Hematopoietic multipotent progenitor cell treated with erythropoietin and hydrocortisone succinate and interleukin-3 and kit ligand, for 6 days (in vitro differentiated cells): ENCODE measurements at regions not wholly inside any gene's neighbourhood (a gene's known extent, or its start where the extent isn't known, plus 50 kb on each side); places are given as distances from the start of the nearest gene placed in this dataset.
A peak's percentile ranks its signal among the peaks of the same experiment; 100 is the strongest.
"Not testable (repeated sequence)": the region's sequence is repeated elsewhere in the genome, so short reads cannot be mapped to it uniquely, and the experiment has no call there.

Source experiments
- DNase-seq: peaks from one replicate; pipeline ENCODE4 v3.0.0-alpha.2; 2015

DNA sequence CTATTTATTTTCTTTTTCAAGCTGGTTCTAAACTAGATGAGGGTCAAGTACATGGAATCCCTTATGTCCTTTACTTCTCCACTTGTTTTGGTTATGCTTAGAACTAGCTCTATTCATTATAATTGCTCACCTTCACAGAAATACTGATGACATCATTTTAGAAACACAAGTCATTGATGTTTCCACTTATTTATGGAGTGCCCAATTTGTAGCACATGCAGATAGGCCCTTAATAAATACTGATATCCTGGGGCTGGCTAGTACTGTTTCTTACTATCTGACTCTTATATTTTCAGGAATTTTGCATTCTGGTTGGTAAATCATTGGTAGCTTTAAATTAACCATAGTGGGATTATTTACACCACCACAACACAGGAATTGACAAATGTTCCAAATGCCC is 112.2 kb downstream of the NAA11 start:
- no peak for DNase-seq

GRCh38 chr4:79213010-79213409 is 112.9 kb downstream of the NAA11 start:
- DNase-seq, result peak; percentile 54

GRCh38 chr4:79212311-79212710 is 113.5 kb downstream of the NAA11 start:
- no peak for DNase-seq

DNA sequence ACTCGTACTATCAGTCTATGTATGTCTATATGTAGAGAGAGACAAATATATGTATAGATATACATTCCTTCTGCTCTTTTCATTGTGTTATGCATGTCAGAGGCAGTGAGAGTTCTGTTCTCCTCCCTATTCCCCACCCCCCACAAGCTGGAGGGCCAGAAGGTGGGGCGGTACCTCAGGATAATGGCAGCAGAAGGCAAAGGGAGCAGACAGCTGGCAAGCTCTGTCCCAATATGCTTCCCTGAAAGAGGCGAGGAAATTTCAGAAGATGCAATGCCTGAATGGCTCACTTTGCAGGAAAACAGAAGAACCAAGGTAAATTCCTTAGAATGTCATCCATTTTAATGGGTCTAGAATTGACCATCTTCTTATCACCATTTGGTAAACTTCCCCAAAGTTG is 114.4 kb downstream of the NAA11 start:
- DNase-seq, result no peak

DNA sequence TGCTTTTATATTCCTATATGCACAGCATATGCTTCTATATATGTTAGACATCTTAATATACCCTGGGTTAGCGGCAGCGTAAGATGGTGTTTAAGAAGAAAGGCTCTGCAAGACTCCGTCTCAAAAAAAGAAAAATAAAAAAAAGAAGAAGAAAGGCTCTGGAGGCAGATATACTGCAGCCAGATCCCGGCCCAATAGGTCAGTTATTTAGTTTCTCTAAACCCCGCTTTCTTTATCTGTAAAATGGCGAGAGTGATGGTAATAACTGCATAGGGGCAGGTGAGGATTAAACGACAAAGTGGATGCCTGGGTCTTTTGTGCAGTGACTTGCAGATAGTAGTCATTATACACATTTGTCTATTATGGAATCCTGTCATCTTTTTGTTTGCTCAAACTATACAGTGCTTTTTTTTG is 115.2 kb downstream of the NAA11 start:
- peak; percentile 21 for DNase-seq

DNA sequence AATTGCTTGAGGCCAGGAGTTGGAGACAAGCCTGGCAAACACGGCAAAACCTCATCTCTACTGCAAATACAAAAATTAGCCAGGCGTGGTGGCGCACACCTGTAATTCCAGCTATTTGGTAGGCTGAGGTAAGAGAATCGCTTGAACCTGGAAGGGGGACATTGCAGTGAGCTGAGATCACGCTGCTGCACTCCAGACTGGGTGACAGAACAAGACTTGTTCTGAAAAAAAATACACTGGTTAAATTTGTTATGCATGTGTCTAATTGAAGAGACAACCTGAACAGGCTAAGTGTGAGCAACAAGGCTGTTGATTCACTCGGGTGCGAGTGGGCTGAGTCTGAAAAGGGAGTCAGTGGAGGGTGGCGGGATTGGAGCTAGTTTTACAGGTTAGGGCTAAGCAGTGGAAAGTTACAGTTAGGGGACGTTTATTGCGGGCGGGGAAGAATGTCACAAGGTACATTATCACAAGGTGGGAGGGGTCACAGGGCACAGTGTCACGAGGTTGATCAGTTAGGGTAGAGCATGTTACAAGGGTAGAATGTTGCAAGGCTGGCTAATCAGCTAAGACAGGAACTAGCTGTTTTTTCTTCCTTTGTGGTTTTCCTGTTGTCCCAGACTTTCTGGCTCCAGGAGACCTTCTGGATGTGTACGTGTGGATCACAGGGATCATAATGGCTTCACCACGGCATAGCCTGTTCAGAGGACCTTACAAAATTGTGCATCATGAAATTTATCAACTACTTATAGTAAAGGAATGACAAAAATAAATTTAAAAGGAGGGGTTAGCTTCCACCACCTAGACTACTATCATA is 115.8 kb downstream of the NAA11 start:
- DNase-seq, result peak; percentile 89

DNA sequence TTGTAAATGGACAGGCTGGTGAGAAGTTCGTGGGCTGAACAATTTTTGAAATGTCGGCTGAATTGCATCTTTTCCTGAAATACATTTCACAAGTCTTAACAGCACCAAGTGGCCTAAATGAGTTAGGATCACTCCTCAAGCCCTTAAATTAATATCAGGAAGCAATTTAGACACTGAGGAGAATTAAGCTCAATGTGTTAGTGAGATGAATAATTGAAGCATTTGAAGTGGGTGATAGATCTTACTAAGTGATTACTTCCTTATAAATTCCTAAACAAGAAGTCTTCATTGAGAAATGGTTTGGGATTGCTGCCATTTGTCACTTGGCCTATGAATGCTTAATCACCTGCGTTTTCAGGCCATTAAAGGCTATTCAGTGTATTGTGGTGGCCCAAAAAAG is 116.8 kb downstream of the NAA11 start:
- no peak for DNase-seq

- DNase-seq, result no peak
These were observed 118.6 kb downstream of the NAA11 start for GRCh38 chr4:79207281-79207680.

DNA sequence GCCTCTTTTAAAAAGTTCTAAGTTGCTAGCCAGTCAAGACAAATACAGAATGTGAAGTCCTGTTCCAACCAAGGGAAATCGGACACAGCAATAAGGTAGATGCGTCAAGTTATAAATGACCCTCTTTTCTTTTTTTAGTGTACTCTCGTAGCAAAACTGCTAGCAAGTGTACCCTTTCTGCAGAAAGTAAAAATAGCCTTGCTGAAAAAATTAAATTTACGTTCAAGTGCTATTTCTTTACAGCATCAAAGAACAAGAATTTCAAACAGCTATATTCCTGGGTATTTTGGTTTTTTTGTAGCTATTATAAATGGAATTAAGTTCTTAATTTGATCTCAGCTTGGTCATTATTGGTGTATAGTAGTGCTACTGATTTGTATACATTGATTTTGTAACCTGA is 119.2 kb downstream of the NAA11 start:
- no peak for DNase-seq

GRCh38 chr4:79205121-79205520 is 120.7 kb downstream of the NAA11 start:
- no peak for DNase-seq

- DNase-seq, result no peak
These were observed 123.9 kb downstream of the NAA11 start for GRCh38 chr4:79201971-79202370.

DNA sequence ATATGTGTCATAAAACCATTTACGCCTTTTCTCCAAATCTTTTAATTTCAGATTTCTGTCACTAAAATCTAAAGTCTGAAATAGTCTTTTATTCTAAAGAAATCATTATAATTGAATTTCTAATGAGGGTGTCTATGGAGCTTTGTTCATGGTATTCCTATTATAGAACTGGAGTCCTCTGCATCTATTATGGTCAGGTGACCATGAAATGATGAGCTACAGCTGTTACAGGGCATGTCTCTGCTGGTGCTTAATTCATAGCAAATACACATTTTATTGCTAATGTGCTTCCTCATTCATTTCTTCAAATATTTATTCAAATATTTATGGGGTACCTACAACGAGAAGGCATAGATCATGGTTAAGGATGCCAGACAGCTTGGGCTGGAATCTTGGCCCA is 126.1 kb downstream of the NAA11 start:
- DNase-seq, result no peak

GRCh38 chr4:79198951-79199587 is 126.8 kb downstream of the NAA11 start:
- peak; percentile 84 for DNase-seq

DNA sequence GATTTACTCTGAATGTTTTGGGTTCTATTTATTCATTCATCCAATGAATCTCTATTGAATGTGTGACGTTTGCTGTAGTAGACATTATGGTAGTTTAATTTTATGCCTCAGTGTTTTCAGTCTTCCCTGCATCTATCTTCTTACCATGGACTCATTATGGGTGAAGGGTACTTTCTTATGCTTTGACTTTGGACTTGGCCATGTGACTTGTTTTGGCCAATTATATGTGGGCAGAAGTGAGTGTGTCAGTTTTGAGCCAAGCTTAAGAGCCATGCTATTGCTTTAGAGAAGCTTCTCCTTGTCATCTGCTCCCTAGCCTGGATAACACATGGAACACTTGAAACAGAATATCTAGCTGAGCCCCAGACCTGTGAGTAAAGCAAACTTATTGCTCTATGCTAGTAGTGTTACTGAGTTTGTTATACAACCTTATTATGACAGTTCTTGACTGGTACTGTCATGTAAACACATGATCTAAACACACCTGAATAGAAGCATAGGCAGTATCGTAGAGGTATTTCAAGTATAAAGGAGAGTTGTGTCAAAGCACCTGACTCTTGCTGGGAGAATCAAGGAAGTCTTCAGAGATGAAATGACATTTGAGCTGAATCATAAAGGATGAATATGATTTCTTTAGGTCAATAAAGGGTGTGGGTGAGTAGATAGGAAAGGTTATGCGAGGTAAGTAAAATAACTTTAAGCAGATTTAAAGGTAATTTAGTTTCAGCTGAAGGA is 128.4 kb downstream of the NAA11 start:
- no peak for DNase-seq

GRCh38 chr4:79191292-79191691 is 134.6 kb downstream of the NAA11 start:
- not testable (repeated sequence) for DNase-seq

DNA sequence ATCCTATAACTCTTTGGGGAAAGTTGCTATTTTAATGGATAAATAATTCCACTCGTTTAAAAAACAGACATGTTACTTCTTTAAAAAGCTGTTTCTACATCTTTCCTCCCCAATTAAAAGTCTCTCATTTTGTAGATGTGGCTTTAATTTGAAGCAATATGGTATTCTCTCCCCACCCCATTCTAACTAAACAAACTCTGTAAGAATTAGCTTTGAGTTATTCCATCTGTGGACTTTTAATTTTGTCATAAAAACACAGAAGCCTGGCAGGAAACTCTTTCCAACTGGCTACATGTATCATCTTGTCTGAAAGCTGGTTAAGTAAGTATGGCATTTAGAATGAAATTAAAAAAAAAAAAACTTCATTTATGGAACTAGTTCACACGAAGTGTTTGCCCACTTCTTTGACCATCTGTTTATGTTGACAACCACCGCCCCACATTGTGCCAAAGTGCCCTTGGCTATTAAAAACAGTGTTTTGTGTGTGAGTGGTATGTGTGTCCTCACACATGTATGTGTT is 140.3 kb downstream of the NAA11 start:
- DNase-seq, result no peak

GRCh38 chr4:79184476-79184875 is 141.4 kb downstream of the NAA11 start:
- DNase-seq, result no peak

DNA sequence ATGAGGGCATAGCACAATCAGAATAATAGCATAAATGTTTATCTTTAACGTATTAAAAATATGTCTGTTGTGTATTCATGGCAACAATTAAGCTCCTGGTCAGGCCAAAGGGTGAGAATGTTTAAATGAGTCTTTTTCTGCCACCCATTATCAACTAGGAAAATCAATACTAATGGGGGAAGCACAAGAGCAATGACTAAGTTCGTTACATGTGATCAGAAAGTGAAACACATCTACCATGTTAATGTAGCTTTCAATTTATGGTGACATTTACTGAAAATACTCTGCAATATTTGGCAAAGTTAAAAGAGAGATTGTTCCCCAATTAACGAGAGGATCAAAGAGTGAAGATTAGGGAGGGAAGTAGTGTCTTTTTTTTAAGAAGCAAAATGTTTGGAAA is 143.7 kb downstream of the NAA11 start:
- DNase-seq, result no peak

- no peak for DNase-seq
These were observed 144.7 kb downstream of the NAA11 start for GRCh38 chr4:79181190-79181589.

- no peak for DNase-seq
These were observed 147.1 kb downstream of the NAA11 start for GRCh38 chr4:79178760-79179159.

DNA sequence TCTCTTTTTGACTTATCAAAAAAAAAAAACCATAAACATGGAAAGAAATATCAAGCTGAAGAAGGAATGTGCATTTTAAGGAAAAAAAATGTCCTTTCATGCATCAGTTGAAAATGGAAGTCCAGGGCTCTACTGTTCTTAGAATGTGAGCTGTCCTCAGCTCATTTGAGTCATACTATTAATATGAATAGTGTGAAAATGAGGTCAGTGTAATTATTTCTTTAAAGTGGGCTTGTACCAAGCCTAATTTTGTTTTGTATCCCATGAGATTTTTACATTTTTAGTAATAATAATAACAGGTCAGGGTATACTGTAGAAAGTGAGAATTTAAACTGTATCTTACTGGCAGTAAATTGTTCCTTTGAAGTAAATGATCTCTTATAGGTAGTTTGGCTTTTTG is 148.5 kb downstream of the NAA11 start:
- DNase-seq, result no peak

GRCh38 chr4:79176351-79176750 is 149.5 kb downstream of the NAA11 start:
- DNase-seq, result no peak

DNA sequence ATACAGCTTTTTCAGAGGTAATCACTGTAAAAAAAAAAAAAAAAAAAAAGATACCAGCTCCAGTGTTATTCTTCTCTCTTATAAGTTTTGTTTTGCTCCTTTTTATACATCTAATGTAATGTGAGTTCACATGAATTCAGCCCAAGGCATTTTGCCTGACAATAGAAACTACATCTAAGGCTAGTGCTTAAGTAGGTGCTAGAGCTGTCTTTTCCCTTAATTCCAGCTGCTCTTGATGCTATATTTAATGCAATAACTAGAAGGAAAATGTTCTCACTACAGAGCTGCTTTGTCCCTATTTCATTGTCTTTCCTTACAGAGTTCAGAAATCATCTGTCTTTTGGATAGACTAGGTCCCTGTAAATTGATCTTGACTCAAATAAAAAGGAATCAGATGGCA is 150.1 kb downstream of the NAA11 start:
- DNase-seq, result no peak
